ENCODE measurements at regions not wholly inside any gene's neighbourhood (a gene's known extent, or its start where the extent isn't known, plus 50 kb on each side); places are given as distances from the start of the nearest gene placed in this dataset.

DNA sequence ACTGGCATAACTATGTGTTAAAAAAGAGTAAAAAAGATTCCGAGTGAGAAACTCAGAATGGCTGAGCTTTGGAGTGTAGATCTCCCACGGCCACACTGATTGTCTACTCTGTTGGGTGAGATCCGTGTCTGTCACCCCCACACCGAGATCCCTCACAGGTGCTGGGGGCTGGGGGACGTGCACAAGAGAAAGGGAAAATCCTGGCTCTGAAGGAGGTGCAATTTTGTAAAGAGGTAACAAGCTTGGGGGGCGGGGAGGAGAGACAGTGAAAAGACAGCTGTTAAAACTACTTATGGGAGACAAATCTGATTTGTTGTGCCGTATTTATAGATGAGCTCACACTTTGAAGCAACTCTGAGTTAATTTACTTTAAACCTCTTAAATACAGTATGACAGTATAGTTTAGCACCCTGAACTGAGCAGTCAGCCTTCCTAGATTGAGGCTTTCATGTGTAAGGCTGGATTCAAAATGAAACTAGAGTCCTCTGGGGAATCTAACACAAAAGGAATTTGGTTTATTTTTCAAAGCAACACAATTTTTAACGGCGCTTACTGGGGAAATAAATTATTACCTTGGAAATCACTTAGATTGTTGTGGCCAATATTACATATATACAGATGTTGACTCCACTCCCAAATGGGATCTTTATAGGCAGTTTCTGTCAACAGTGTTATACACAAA lies 167.4 kb upstream of the RGS6 start:
- TF ChIP-seq, protein P1, sequence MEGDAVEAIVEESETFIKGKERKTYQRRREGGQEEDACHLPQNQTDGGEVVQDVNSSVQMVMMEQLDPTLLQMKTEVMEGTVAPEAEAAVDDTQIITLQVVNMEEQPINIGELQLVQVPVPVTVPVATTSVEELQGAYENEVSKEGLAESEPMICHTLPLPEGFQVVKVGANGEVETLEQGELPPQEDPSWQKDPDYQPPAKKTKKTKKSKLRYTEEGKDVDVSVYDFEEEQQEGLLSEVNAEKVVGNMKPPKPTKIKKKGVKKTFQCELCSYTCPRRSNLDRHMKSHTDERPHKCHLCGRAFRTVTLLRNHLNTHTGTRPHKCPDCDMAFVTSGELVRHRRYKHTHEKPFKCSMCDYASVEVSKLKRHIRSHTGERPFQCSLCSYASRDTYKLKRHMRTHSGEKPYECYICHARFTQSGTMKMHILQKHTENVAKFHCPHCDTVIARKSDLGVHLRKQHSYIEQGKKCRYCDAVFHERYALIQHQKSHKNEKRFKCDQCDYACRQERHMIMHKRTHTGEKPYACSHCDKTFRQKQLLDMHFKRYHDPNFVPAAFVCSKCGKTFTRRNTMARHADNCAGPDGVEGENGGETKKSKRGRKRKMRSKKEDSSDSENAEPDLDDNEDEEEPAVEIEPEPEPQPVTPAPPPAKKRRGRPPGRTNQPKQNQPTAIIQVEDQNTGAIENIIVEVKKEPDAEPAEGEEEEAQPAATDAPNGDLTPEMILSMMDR (IDR thresholded peaks at IDR 0.05; ENCODE audit: extremely low read depth in 1 of 2, insufficient read depth in 1 of 2, low read depth in 1 of 2, low read length in 2 of 2): no peak
- no peak for TF ChIP-seq POLR2AphosphoS5 (IDR thresholded peaks at IDR 0.05; ENCODE audit: insufficient read depth, low read depth, low read length)
- TF ChIP-seq POLR2A (IDR thresholded peaks at IDR 0.05; ENCODE audit: low read depth, low read length): no peak
- TF ChIP-seq EZH2 (IDR thresholded peaks at IDR 0.05; ENCODE audit: borderline replicate concordance, low read depth, low read length, severe bottlenecking): no peak
- TF ChIP-seq JUN (IDR thresholded peaks at IDR 0.05; ENCODE audit: borderline replicate concordance, insufficient read depth, insufficient read length, low read depth): no peak
- TF ChIP-seq, protein P2, sequence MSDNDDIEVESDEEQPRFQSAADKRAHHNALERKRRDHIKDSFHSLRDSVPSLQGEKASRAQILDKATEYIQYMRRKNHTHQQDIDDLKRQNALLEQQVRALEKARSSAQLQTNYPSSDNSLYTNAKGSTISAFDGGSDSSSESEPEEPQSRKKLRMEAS (IDR thresholded peaks at IDR 0.05; ENCODE audit: insufficient read depth, insufficient read length): no peak
- TF ChIP-seq GATA2 (IDR thresholded peaks at IDR 0.05; ENCODE audit: insufficient read depth, insufficient read length, low read depth, low read length): no peak
- no peak for TF ChIP-seq FOS (IDR thresholded peaks at IDR 0.05; ENCODE audit: borderline replicate concordance, insufficient read depth, low read length)
- no peak for TF ChIP-seq MYC (IDR thresholded peaks at IDR 0.05; ENCODE audit: low read depth, low read length)
